ENCODE measurements at regions not wholly inside any gene's neighbourhood (a gene's known extent, or its start where the extent isn't known, plus 50 kb on each side); places are given as distances from the start of the nearest gene placed in this dataset.
A peak's percentile ranks its signal among the peaks of the same experiment; 100 is the strongest.

- ChIA-PET POLR2A (no interaction called here), CTCF (interaction anchor here (1.0 kb wide), 1 partner anchor 9 kb away, joined by 3 read pairs; no protein-coding TSS in a partner anchor)
- intact Hi-C loops (cut with micrococcal nuclease): loop anchor here (1.0 to 10.0 kb wide), 2 partner anchors 10 to 447 kb away; no protein-coding TSS in a partner anchor
- Mint-ChIP-seq H3K27me3 (no peaks in the 10 kb centered on the region), H3K9me3 (no peaks in the 10 kb centered on the region), H3K27ac (peak overlapping the region; percentile 96), H3K4me1 (ENCODE audit: low read depth) (peaks cover 85% of the 10 kb centered on the region), H3K36me3 (peaks cover 4% of the 10 kb centered on the region), H3K4me3 (no peak overlapping the region)
- DNase-seq: no peak
Observed at GRCh38 chr12:12017798-12018197, 52.9 kb upstream of the BCL2L14 start.

DNA sequence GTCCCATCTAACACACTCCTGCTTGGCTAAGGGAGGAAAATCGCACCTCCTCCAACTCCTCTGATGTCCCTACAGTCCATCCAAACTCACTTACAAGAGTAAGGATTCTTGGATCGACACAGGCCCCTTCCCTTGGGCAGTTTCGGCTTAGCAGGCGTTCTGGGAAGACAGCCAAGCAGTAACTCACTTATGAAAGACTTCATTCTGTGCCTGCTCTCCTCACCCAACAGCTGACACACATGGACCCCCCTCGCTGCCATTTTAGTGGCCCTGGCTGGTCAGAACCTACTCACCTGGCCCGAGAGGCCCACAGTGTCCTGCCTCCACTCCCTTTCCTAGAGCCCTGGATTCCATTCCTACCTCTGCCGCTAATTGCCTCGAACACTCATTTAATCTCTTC, 52.3 kb upstream of the BCL2L14 start:
- H3K27ac Mint-ChIP-seq: peak overlapping the region; percentile 96
- intact Hi-C loops (cut with micrococcal nuclease): loop anchor here (10.0 kb wide), 1 partner anchor 446 kb away; no protein-coding TSS in a partner anchor
- CTCF ChIA-PET: no interaction called here

GRCh38 chr12:12019881-12020280, 50.9 kb upstream of the BCL2L14 start:
- ChIA-PET CTCF (interaction anchor here (0.7 kb wide), 1 partner anchor 12 kb away, joined by 3 read pairs; no protein-coding TSS in a partner anchor), POLR2A (no interaction called here)
- intact Hi-C loops (cut with micrococcal nuclease): loop anchor here (10.0 kb wide), 1 partner anchor 445 kb away; no protein-coding TSS in a partner anchor
- Mint-ChIP-seq H3K27me3 (no peaks in the 10 kb centered on the region), H3K4me3 (no peak overlapping the region), H3K4me1 (ENCODE audit: low read depth) (peaks cover 87% of the 10 kb centered on the region), H3K27ac (peak overlapping the region; percentile 66), H3K9me3 (no peaks in the 10 kb centered on the region), H3K36me3 (peaks cover 1% of the 10 kb centered on the region)
- no peak for DNase-seq

More for the DNA sequence above, 52.3 kb upstream of the BCL2L14 start:
- no peaks in the 10 kb centered on the region for H3K9me3 Mint-ChIP-seq
- H3K36me3 Mint-ChIP-seq: peaks cover 4% of the 10 kb centered on the region
- no peaks in the 10 kb centered on the region for H3K27me3 Mint-ChIP-seq
- POLR2A ChIA-PET: no interaction called here
- H3K4me1 Mint-ChIP-seq (ENCODE audit: low read depth): peaks cover 86% of the 10 kb centered on the region
- no peak for DNase-seq
- no peak overlapping the region for H3K4me3 Mint-ChIP-seq

GRCh38 chr12:12020762-12021161, 50.0 kb upstream of the BCL2L14 start:
- intact Hi-C loops (cut with micrococcal nuclease): no loop called here
- POLR2A ChIA-PET: no interaction called here
- peak overlapping the region; percentile 64 for H3K27ac Mint-ChIP-seq
- H3K27me3 Mint-ChIP-seq: no peaks in the 10 kb centered on the region
- CTCF ChIA-PET: interaction anchor here (0.6 kb wide), 1 partner anchor 263 kb away, joined by 3 read pairs; no protein-coding TSS in a partner anchor
- no peak for DNase-seq
- peaks cover 3% of the 10 kb centered on the region for H3K36me3 Mint-ChIP-seq
- peaks cover 87% of the 10 kb centered on the region for H3K4me1 Mint-ChIP-seq (ENCODE audit: low read depth)
- no peaks in the 10 kb centered on the region for H3K9me3 Mint-ChIP-seq
- H3K4me3 Mint-ChIP-seq: no peak overlapping the region
